ENCODE measurements at regions not wholly inside any gene's neighbourhood (a gene's known extent, or its start where the extent isn't known, plus 50 kb on each side); places are given as distances from the start of the nearest gene placed in this dataset.

GRCh38 chr3:76723366-76723765 is 316.5 kb upstream of the ROBO2 start:
- no peak overlapping the region for H3K27ac ChIP-seq
- TF ChIP-seq ZFX (IDR thresholded peaks at IDR 0.05; ENCODE audit: borderline replicate concordance) = no peak
- TF ChIP-seq, protein P1, sequence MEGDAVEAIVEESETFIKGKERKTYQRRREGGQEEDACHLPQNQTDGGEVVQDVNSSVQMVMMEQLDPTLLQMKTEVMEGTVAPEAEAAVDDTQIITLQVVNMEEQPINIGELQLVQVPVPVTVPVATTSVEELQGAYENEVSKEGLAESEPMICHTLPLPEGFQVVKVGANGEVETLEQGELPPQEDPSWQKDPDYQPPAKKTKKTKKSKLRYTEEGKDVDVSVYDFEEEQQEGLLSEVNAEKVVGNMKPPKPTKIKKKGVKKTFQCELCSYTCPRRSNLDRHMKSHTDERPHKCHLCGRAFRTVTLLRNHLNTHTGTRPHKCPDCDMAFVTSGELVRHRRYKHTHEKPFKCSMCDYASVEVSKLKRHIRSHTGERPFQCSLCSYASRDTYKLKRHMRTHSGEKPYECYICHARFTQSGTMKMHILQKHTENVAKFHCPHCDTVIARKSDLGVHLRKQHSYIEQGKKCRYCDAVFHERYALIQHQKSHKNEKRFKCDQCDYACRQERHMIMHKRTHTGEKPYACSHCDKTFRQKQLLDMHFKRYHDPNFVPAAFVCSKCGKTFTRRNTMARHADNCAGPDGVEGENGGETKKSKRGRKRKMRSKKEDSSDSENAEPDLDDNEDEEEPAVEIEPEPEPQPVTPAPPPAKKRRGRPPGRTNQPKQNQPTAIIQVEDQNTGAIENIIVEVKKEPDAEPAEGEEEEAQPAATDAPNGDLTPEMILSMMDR (IDR thresholded peaks at IDR 0.05) = no peak

DNA sequence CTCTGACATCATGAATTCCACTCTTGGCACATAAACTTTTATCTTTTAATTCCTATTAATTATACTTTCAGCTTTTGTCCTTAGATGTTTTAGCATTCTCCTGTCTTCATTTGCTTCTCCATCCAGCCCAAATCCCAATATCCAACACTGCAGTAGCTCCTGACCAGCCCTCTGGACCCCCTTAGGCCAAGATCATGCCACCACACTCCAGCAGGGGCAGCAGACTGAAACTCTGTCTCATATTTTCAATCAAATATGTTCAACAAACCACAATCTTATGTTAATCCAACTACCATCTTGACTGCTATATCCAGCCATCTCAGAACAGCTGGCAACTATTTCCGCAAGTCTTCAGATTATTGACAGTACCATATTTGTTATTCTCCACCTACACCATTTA is 315.8 kb upstream of the ROBO2 start:
- no peak overlapping the region for H3K27ac ChIP-seq
- TF ChIP-seq, protein P1 (IDR thresholded peaks at IDR 0.05) = peak; percentile 18
- TF ChIP-seq ZFX (IDR thresholded peaks at IDR 0.05; ENCODE audit: borderline replicate concordance) = no peak

- TF ChIP-seq, protein P1 (IDR thresholded peaks at IDR 0.05) = no peak
- TF ChIP-seq ZFX (IDR thresholded peaks at IDR 0.05; ENCODE audit: borderline replicate concordance) = no peak
- no peak overlapping the region for H3K27ac ChIP-seq
Observed at GRCh38 chr3:76724706-76725105, 315.2 kb upstream of the ROBO2 start.

DNA sequence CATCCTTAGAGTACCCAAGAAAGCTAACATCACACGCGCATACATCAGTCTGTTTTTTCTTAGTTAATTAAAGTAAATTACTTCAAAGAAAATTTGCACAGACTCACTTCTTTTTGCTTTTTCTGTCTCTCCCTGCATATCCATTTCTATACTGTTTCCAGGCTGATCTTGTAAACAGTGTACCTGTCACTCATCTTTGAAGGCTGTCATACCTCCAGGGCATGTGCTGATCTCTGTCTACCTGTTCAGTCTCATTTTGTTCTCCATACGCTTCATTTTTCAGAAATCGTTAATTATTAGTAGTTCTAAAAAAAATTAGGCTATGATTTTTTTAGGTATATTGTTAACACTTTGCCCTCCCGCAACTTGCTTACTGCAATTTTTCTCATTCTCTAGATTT is 313.9 kb upstream of the ROBO2 start:
- no peak overlapping the region for H3K27ac ChIP-seq
- no peak for TF ChIP-seq ZFX (IDR thresholded peaks at IDR 0.05; ENCODE audit: borderline replicate concordance)
- TF ChIP-seq, protein P1 (IDR thresholded peaks at IDR 0.05) = no peak

DNA sequence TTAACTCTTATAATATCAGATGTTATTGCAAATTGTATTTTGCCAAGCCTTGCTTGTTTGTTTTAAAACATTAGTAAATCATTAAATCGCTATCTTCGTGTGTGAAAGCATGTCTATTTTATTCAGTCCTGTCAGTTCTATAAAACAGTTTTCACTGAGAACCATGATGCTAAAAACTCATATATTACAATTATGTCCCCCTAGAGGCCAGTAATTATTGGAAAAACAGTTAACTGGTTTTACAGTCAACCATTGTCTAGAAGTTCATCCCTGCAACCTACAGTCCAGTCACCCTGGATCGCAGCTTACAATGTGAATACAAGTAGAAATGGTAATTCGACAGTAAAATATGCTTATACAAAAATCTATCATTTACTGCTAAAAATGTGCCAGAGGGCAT is 311.5 kb upstream of the ROBO2 start:
- no peak for TF ChIP-seq ZFX (IDR thresholded peaks at IDR 0.05; ENCODE audit: borderline replicate concordance)
- TF ChIP-seq, protein P1 (IDR thresholded peaks at IDR 0.05) = peak; percentile 21
- no peak overlapping the region for H3K27ac ChIP-seq

GRCh38 chr3:76731471-76731870 is 308.4 kb upstream of the ROBO2 start:
- TF ChIP-seq ZFX (IDR thresholded peaks at IDR 0.05; ENCODE audit: borderline replicate concordance) = no peak
- TF ChIP-seq, protein P1 (IDR thresholded peaks at IDR 0.05) = no peak
- H3K27ac ChIP-seq = no peak overlapping the region

DNA sequence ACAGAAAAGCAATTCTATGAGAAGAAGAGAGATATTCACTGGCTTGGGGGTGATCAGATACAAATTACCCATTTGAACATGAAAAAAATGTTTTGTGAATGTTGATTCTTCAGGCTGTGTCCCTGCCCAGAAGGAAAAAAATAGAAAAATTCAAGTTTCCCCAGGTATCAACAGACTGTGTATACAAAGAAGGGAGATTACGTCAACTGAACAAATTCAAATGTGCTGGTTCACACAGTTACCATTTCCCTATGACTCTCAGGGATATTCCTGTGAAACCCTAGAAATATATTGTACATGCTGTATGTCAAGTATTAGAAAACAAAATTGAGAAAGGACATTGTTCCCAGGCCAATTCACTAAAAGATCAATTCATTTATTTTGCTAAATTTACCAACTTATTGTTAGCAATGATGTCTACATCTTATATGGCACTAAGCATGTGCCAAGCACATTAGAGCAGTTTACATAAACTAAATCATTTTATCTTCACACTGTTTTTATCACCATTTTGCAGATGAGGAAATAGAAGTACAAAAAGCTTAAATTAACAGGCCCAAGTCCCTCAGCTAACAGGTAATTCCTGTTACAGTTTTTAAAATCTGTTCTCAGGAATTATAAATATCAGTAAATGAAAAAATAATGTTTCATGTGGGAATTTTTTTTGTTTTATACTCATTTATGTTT is 306.7 kb upstream of the ROBO2 start:
- H3K27ac ChIP-seq = no peak overlapping the region
- no peak for TF ChIP-seq ZFX (IDR thresholded peaks at IDR 0.05; ENCODE audit: borderline replicate concordance)
- TF ChIP-seq, protein P1 (IDR thresholded peaks at IDR 0.05) = no peak
